K562 (cell line): ENCODE measurements at regions not wholly inside any gene's neighbourhood (a gene's known extent, or its start where the extent isn't known, plus 50 kb on each side); places are given as distances from the start of the nearest gene placed in this dataset.

Experiments used
- BMI1 ChIP-seq: fragments of 150-350 bp; IDR thresholded peaks from 2 replicates; pipeline ENCODE4 v1.6.1; 2014; ENCODE audit warnings: low read length
- CTBP1 ChIP-seq: fragments of 450-650 bp; IDR thresholded peaks from 2 replicates; pipeline ENCODE4 v1.6.1; 2016; ENCODE audit warnings: borderline replicate concordance
- CXXC5 ChIP-seq: fragments of 250-450 bp; sonication (Bioruptor Pico); IDR thresholded peaks from 2 replicates; pipeline ENCODE4 v1.8.0; 2022; ENCODE audit warnings: inconsistent platforms, mild to moderate bottlenecking, moderate library complexity
- DMBX1 ChIP-seq: fragments of 250-450 bp; sonication (Bioruptor Pico); IDR thresholded peaks from 2 replicates; pipeline ENCODE4 v1.8.0; 2022; ENCODE audit warnings: inconsistent platforms, mild to moderate bottlenecking, moderate library complexity, borderline replicate concordance
- FOXP1 ChIP-seq: sonication (generic); formaldehyde crosslinking; IDR thresholded peaks from 2 replicates; pipeline ENCODE4 v1.8.0; 2022; ENCODE audit warnings: mild to moderate bottlenecking, missing genetic modification reagents
- KDM1A ChIP-seq, 2 experiments: fragments of 450-650 bp; IDR thresholded peaks; 2 replicates each; pipeline ENCODE4 v1.6.1; 2016; ENCODE audit warnings: mild to moderate bottlenecking in 2 of 2
- SRSF1 ChIP-seq: fragments of 200-400 bp; formaldehyde crosslinking; IDR thresholded peaks from 2 replicates; pipeline ENCODE4 v1.6.1; 2017; ENCODE audit warnings: mild to moderate bottlenecking, low read depth, low read length, moderate library complexity
- YY1 ChIP-seq, 3 experiments: IDR thresholded peaks; 2 replicates each; pipeline ENCODE4 v1.6.1; 2011; ENCODE audit warnings: low read length in 2 of 3, mild to moderate bottlenecking in 2 of 3, moderate library complexity in 2 of 3, borderline replicate concordance in 1 of 3, control low read depth in 1 of 3, low read depth in 1 of 3; ENCODE audit not compliant: insufficient read depth in 3 of 3, insufficient replicate concordance in 2 of 3, control insufficient read depth in 1 of 3, insufficient read length in 1 of 3; ENCODE audit errors: extremely low read depth in 1 of 3
- TF ChIP-seq, protein P1 (sequence below), 3 experiments: IDR thresholded peaks in 2 of 3; conservative IDR thresholded peaks in 1 of 3; 2 replicates each; pipeline ENCODE4 v1.5.1; 2011 to 2012; ENCODE audit warnings: low read length in 3 of 3, mild to moderate bottlenecking in 3 of 3, control low read depth in 2 of 3, improper control_type of control experiment in 1 of 3, inconsistent platforms in 1 of 3, low read depth in 1 of 3, mixed read lengths in 1 of 3, moderate library complexity in 1 of 3; ENCODE audit not compliant: insufficient read depth in 2 of 3
- TF ChIP-seq, protein P2 (sequence below): sonication (generic); formaldehyde crosslinking; IDR thresholded peaks from 2 replicates; pipeline ENCODE4 v1.5.0; 2020; ENCODE audit warnings: missing genetic modification reagents

DNA sequence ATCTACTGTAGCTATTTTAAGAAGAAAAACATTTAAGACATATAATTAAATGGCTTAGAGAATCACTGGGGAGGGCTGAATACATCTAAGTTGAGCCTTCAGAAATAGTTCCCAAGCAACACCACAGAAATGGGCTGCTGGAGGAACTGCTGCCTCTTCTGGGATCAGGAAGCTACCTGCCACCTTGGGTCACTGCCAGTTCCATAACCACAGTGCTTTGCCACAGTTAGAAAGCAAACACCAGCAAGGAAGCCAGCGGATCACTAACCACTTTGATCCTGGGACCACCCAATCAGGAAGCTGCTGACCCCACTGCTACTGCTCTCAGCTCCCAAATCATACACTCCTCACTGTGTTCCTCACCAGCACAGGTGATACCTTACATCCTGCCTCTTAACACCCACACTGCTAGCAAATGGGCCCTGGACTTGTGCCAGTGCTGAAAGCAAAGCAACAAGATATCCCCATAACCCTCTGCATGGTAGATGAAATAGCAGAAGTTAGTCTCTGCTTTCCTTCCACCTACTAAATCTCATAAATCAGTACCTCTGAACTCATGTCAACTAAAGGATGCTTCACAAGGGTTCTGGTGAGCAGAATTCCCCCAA lies 346.9 kb downstream of the DEPDC1B start:
- TF ChIP-seq, protein P1, sequence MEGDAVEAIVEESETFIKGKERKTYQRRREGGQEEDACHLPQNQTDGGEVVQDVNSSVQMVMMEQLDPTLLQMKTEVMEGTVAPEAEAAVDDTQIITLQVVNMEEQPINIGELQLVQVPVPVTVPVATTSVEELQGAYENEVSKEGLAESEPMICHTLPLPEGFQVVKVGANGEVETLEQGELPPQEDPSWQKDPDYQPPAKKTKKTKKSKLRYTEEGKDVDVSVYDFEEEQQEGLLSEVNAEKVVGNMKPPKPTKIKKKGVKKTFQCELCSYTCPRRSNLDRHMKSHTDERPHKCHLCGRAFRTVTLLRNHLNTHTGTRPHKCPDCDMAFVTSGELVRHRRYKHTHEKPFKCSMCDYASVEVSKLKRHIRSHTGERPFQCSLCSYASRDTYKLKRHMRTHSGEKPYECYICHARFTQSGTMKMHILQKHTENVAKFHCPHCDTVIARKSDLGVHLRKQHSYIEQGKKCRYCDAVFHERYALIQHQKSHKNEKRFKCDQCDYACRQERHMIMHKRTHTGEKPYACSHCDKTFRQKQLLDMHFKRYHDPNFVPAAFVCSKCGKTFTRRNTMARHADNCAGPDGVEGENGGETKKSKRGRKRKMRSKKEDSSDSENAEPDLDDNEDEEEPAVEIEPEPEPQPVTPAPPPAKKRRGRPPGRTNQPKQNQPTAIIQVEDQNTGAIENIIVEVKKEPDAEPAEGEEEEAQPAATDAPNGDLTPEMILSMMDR (IDR thresholded peaks at IDR 0.05 in 2 of 3, conservative IDR thresholded peaks at IDR 0.05 in 1 of 3; ENCODE audit: insufficient read depth in 2 of 3, low read depth in 1 of 3, low read length in 3 of 3): no peak
- TF ChIP-seq SRSF1 (no peak), KDM1A (IDR thresholded peaks at IDR 0.05) (no peak), BMI1 (no peak), FOXP1 (CRISPR knock-in tag) (no peak), CTBP1 (no peak), DMBX1 (CRISPR knock-in tag) (no peak), YY1 (IDR thresholded peaks at IDR 0.05; ENCODE audit: borderline replicate concordance in 1 of 3, control insufficient read depth in 1 of 3, extremely low read depth in 1 of 3, insufficient read depth in 3 of 3, insufficient read length in 1 of 3, insufficient replicate concordance in 2 of 3, low read depth in 1 of 3, low read length in 2 of 3) (no peak), CXXC5 (CRISPR knock-in tag) (no peak)
- TF ChIP-seq, protein P2, sequence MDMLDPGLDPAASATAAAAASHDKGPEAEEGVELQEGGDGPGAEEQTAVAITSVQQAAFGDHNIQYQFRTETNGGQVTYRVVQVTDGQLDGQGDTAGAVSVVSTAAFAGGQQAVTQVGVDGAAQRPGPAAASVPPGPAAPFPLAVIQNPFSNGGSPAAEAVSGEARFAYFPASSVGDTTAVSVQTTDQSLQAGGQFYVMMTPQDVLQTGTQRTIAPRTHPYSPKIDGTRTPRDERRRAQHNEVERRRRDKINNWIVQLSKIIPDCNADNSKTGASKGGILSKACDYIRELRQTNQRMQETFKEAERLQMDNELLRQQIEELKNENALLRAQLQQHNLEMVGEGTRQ (CRISPR knock-in tag): no peak
